IPS-18a (cell line): ENCODE measurements at regions not wholly inside any gene's neighbourhood (a gene's known extent, or its start where the extent isn't known, plus 50 kb on each side); places are given as distances from the start of the nearest gene placed in this dataset.

Experiments
- H3K27ac ChIP-seq: one replicate; pipeline ENCODE4 v1.5.1; 2013; ENCODE audit warnings: low read length
- H3K27me3 ChIP-seq: one replicate; pipeline ENCODE4 v1.6.1; 2013; ENCODE audit warnings: mild to moderate bottlenecking, low read length; ENCODE audit not compliant: control insufficient read depth, insufficient read depth
- H3K36me3 ChIP-seq: one replicate; pipeline ENCODE4 v1.6.1; 2013; ENCODE audit warnings: low read depth, low read length; ENCODE audit not compliant: control insufficient read depth
- H3K4me1 ChIP-seq: one replicate; pipeline ENCODE4 v1.6.1; 2013; ENCODE audit warnings: low read depth, low read length; ENCODE audit not compliant: control insufficient read depth
- H3K4me3 ChIP-seq: one replicate; pipeline ENCODE4 v1.5.1; 2013; ENCODE audit warnings: low read length
- H3K9ac ChIP-seq: one replicate; pipeline ENCODE4 v1.6.1; 2013; ENCODE audit warnings: mild to moderate bottlenecking, low read length, moderate library complexity
- H3K9me3 ChIP-seq: one replicate; pipeline ENCODE4 v1.6.1; 2013; ENCODE audit warnings: low read depth, low read length; ENCODE audit not compliant: control insufficient read depth

GRCh38 chr16:80323808-80324195 is 217.0 kb upstream of the DYNLRB2 start:
- no peak overlapping the region for H3K9ac ChIP-seq
- H3K9me3 ChIP-seq, result no peaks in the 10 kb centered on the region
- H3K36me3 ChIP-seq, result no peaks in the 10 kb centered on the region
- no peak overlapping the region for H3K4me3 ChIP-seq
- no peaks in the 10 kb centered on the region for H3K27me3 ChIP-seq
- no peak overlapping the region for H3K27ac ChIP-seq
- H3K4me1 ChIP-seq, result peaks cover 14% of the 10 kb centered on the region

- H3K4me3 ChIP-seq, result no peak overlapping the region
- no peaks in the 10 kb centered on the region for H3K9me3 ChIP-seq
- no peak overlapping the region for H3K27ac ChIP-seq
- no peak overlapping the region for H3K9ac ChIP-seq
- no peaks in the 10 kb centered on the region for H3K36me3 ChIP-seq
- H3K27me3 ChIP-seq, result no peaks in the 10 kb centered on the region
- peaks cover 14% of the 10 kb centered on the region for H3K4me1 ChIP-seq
Measured at GRCh38 chr16:80323187-80323807, 217.5 kb upstream of the DYNLRB2 start.

- H3K9me3 ChIP-seq, result no peaks in the 10 kb centered on the region
Measured at GRCh38 chr16:80319181-80319580, 221.6 kb upstream of the DYNLRB2 start.

GRCh38 chr16:80318107-80318506 is 222.7 kb upstream of the DYNLRB2 start:
- Histone ChIP-seq H3K27ac (no peak overlapping the region), H3K4me3 (no peak overlapping the region), H3K4me1 (no peaks in the 10 kb centered on the region), H3K9ac (no peak overlapping the region), H3K9me3 (no peaks in the 10 kb centered on the region), H3K27me3 (no peaks in the 10 kb centered on the region), H3K36me3 (no peaks in the 10 kb centered on the region)

More at GRCh38 chr16:80319181-80319580, 221.6 kb upstream of the DYNLRB2 start:
- Histone ChIP-seq H3K4me3 (no peak overlapping the region), H3K27ac (no peak overlapping the region), H3K4me1 (peaks cover 8% of the 10 kb centered on the region), H3K36me3 (no peaks in the 10 kb centered on the region), H3K27me3 (no peaks in the 10 kb centered on the region), H3K9ac (no peak overlapping the region)

GRCh38 chr16:80317599-80318037 is 223.2 kb upstream of the DYNLRB2 start:
- Histone ChIP-seq H3K27me3 (no peaks in the 10 kb centered on the region), H3K9me3 (no peaks in the 10 kb centered on the region), H3K36me3 (no peaks in the 10 kb centered on the region), H3K9ac (no peak overlapping the region), H3K4me3 (no peak overlapping the region), H3K27ac (no peak overlapping the region), H3K4me1 (no peaks in the 10 kb centered on the region)

GRCh38 chr16:80317116-80317515 is 223.7 kb upstream of the DYNLRB2 start:
- no peaks in the 10 kb centered on the region for H3K27me3 ChIP-seq
- H3K4me3 ChIP-seq, result no peak overlapping the region
- H3K27ac ChIP-seq, result no peak overlapping the region

GRCh38 chr16:80314042-80314441 is 226.8 kb upstream of the DYNLRB2 start:
- Histone ChIP-seq H3K4me3 (no peak overlapping the region), H3K9me3 (no peaks in the 10 kb centered on the region), H3K27ac (no peak overlapping the region), H3K27me3 (no peaks in the 10 kb centered on the region), H3K4me1 (no peaks in the 10 kb centered on the region), H3K36me3 (no peaks in the 10 kb centered on the region), H3K9ac (no peak overlapping the region)

More at GRCh38 chr16:80317116-80317515, 223.7 kb upstream of the DYNLRB2 start:
- H3K36me3 ChIP-seq, result no peaks in the 10 kb centered on the region
- no peaks in the 10 kb centered on the region for H3K9me3 ChIP-seq
- H3K9ac ChIP-seq, result no peak overlapping the region
- H3K4me1 ChIP-seq, result no peaks in the 10 kb centered on the region

- Histone ChIP-seq H3K36me3 (no peaks in the 10 kb centered on the region), H3K4me1 (peaks cover 7% of the 10 kb centered on the region), H3K27me3 (no peaks in the 10 kb centered on the region), H3K27ac (no peak overlapping the region), H3K4me3 (no peak overlapping the region), H3K9me3 (no peaks in the 10 kb centered on the region), H3K9ac (no peak overlapping the region)
Measured at GRCh38 chr16:80309178-80309577, 231.6 kb upstream of the DYNLRB2 start.

- H3K9ac ChIP-seq, result no peak overlapping the region
- no peak overlapping the region for H3K4me3 ChIP-seq
Measured at GRCh38 chr16:80305410-80305809, 235.4 kb upstream of the DYNLRB2 start.

GRCh38 chr16:80303691-80304090 is 237.1 kb upstream of the DYNLRB2 start:
- H3K4me3 ChIP-seq, result no peak overlapping the region
- no peaks in the 10 kb centered on the region for H3K36me3 ChIP-seq
- peaks cover 7% of the 10 kb centered on the region for H3K4me1 ChIP-seq
- H3K27ac ChIP-seq, result no peak overlapping the region
- no peaks in the 10 kb centered on the region for H3K27me3 ChIP-seq
- H3K9me3 ChIP-seq, result no peaks in the 10 kb centered on the region
- H3K9ac ChIP-seq, result no peak overlapping the region

More at GRCh38 chr16:80305410-80305809, 235.4 kb upstream of the DYNLRB2 start:
- no peaks in the 10 kb centered on the region for H3K36me3 ChIP-seq
- peaks cover 7% of the 10 kb centered on the region for H3K4me1 ChIP-seq
- no peak overlapping the region for H3K27ac ChIP-seq
- no peaks in the 10 kb centered on the region for H3K9me3 ChIP-seq
- no peaks in the 10 kb centered on the region for H3K27me3 ChIP-seq

GRCh38 chr16:80300876-80301275 is 239.9 kb upstream of the DYNLRB2 start:
- no peaks in the 10 kb centered on the region for H3K27me3 ChIP-seq
- H3K9ac ChIP-seq, result no peak overlapping the region
- H3K27ac ChIP-seq, result no peak overlapping the region
- H3K4me3 ChIP-seq, result no peak overlapping the region
- H3K4me1 ChIP-seq, result no peaks in the 10 kb centered on the region
- H3K36me3 ChIP-seq, result no peaks in the 10 kb centered on the region
- H3K9me3 ChIP-seq, result no peaks in the 10 kb centered on the region

GRCh38 chr16:80300456-80300855 is 240.3 kb upstream of the DYNLRB2 start:
- Histone ChIP-seq H3K9ac (no peak overlapping the region), H3K36me3 (no peaks in the 10 kb centered on the region), H3K9me3 (no peaks in the 10 kb centered on the region), H3K4me1 (no peaks in the 10 kb centered on the region), H3K27me3 (no peaks in the 10 kb centered on the region), H3K4me3 (no peak overlapping the region), H3K27ac (no peak overlapping the region)
